ENCODE measurements at regions not wholly inside any gene's neighbourhood (a gene's known extent, or its start where the extent isn't known, plus 50 kb on each side); places are given as distances from the start of the nearest gene placed in this dataset.

DNA sequence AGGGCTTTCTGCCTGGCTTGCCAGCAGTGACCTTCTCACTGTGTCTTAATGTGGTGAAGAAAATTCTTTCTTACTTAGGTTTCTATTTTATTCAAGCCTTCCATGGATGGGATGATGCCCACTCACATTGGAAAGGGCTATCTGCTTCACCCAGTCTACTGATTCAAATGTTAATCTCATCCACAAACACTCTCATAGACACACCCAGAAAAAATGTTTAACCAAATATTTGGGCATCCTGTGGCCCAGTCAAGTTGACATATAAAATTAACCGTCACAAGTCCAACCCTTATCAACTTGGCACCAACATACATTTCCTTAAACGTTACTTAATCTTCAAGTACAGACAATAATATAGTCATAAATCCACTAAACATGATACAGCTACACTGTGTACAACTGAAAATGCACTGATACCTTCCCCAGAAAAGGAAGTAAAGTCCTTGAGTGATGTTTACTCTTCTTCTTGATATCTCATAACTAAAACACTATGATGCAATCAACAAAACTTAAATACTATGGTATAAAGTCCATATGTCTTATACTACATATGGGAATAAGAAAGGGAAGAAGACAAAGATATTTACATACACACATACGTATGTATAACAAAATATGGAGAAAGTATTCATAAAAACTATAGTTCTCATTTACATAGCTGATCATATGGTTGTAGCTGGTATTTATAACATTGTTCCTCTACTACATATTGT lies 394.7 kb upstream of the NOVA1 start:
- ChIA-PET POLR2A (no interaction called here), CTCF (no interaction called here)
- H3K27me3 ChIP-seq (replicated peaks in 2 of 5; ENCODE audit: control insufficient read depth in 4 of 5, insufficient read depth in 5 of 5, low read length in 4 of 5): no peaks in the 10 kb centered on the region
- no peak overlapping the region for H3K27ac ChIP-seq (ENCODE audit: insufficient read depth in 1 of 2, low read depth in 1 of 2, low read length in 2 of 2, poor library complexity in 1 of 2, severe bottlenecking in 2 of 2)
- WGBS (ENCODE audit: insufficient coverage): 62% methylated on average over 2 of the region's 3 CpGs
- H3K4me3 ChIP-seq (ENCODE audit: control insufficient read depth in 1 of 7, extremely low read depth in 1 of 7, insufficient read depth in 4 of 7, low read depth in 2 of 7, low read length in 6 of 7): no peak overlapping the region
- no peaks in the 10 kb centered on the region for H3K9me3 ChIP-seq (ENCODE audit: control extremely low read depth in 1 of 5, control insufficient read depth in 4 of 5, insufficient read depth in 2 of 5, low read depth in 1 of 5, low read length in 4 of 5)
- H3K4me1 ChIP-seq (ENCODE audit: control extremely low read depth in 1 of 4, control insufficient read depth in 4 of 4, insufficient read depth in 4 of 4, low read length in 3 of 4): no peaks in the 10 kb centered on the region
- no peaks in the 10 kb centered on the region for H3K36me3 ChIP-seq (ENCODE audit: control insufficient read depth in 4 of 4, insufficient read depth in 4 of 4, low read length in 3 of 4)
- no peak for DNase-seq

GRCh38 chr14:26993556-26993955 lies 395.7 kb upstream of the NOVA1 start:
- ChIA-PET CTCF (no interaction called here), POLR2A (no interaction called here)
- 70% methylated on average over 1 of the region's 2 CpGs for WGBS (ENCODE audit: insufficient coverage)
- H3K27ac ChIP-seq (ENCODE audit: insufficient read depth in 1 of 2, low read depth in 1 of 2, low read length in 2 of 2, poor library complexity in 1 of 2, severe bottlenecking in 2 of 2): no peak overlapping the region
- H3K4me1 ChIP-seq (ENCODE audit: control extremely low read depth in 1 of 4, control insufficient read depth in 4 of 4, insufficient read depth in 4 of 4, low read length in 3 of 4): no peaks in the 10 kb centered on the region
- no peaks in the 10 kb centered on the region for H3K36me3 ChIP-seq (ENCODE audit: control insufficient read depth in 4 of 4, insufficient read depth in 4 of 4, low read length in 3 of 4)
- DNase-seq: no peak
- no peak overlapping the region for H3K4me3 ChIP-seq (ENCODE audit: control insufficient read depth in 1 of 7, extremely low read depth in 1 of 7, insufficient read depth in 4 of 7, low read depth in 2 of 7, low read length in 6 of 7)
- H3K9me3 ChIP-seq (ENCODE audit: control extremely low read depth in 1 of 5, control insufficient read depth in 4 of 5, insufficient read depth in 2 of 5, low read depth in 1 of 5, low read length in 4 of 5): no peaks in the 10 kb centered on the region
- H3K27me3 ChIP-seq (replicated peaks in 2 of 5; ENCODE audit: control insufficient read depth in 4 of 5, insufficient read depth in 5 of 5, low read length in 4 of 5): no peaks in the 10 kb centered on the region

- Histone ChIP-seq H3K4me1 (ENCODE audit: control extremely low read depth in 1 of 4, control insufficient read depth in 4 of 4, insufficient read depth in 4 of 4, low read length in 3 of 4) (no peaks in the 10 kb centered on the region), H3K9me3 (ENCODE audit: control extremely low read depth in 1 of 5, control insufficient read depth in 4 of 5, insufficient read depth in 2 of 5, low read depth in 1 of 5, low read length in 4 of 5) (no peaks in the 10 kb centered on the region), H3K36me3 (ENCODE audit: control insufficient read depth in 4 of 4, insufficient read depth in 4 of 4, low read length in 3 of 4) (no peaks in the 10 kb centered on the region), H3K27me3 (replicated peaks in 2 of 5; ENCODE audit: control insufficient read depth in 4 of 5, insufficient read depth in 5 of 5, low read length in 4 of 5) (no peaks in the 10 kb centered on the region), H3K27ac (ENCODE audit: insufficient read depth in 1 of 2, low read depth in 1 of 2, low read length in 2 of 2, poor library complexity in 1 of 2, severe bottlenecking in 2 of 2) (no peak overlapping the region), H3K4me3 (ENCODE audit: control insufficient read depth in 1 of 7, extremely low read depth in 1 of 7, insufficient read depth in 4 of 7, low read depth in 2 of 7, low read length in 6 of 7) (no peak overlapping the region)
- ChIA-PET POLR2A (no interaction called here), CTCF (no interaction called here)
- DNase-seq: no peak
These were observed 397.5 kb upstream of the NOVA1 start for GRCh38 chr14:26995301-26995700.

DNA sequence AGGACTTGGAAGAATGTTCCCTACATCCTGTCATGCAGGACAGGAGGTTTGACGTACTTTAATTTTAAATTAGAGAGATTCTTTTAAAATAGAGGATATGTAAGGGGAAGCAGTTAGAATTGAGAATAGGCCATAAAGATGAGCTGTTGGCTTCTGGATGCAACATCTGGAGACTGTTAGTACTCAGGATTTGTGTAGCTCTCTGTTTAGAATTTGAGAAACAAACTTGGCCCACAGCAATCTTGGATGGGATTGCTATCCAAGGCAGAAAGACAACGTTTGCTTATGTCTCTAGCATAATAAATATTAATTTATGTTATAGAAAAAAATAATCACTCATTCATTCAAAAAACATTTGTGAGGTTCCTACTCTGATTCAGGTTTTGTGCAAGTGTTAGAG lies 398.4 kb upstream of the NOVA1 start:
- no peaks in the 10 kb centered on the region for H3K9me3 ChIP-seq (ENCODE audit: control extremely low read depth in 1 of 5, control insufficient read depth in 4 of 5, insufficient read depth in 2 of 5, low read depth in 1 of 5, low read length in 4 of 5)
- CTCF ChIA-PET: no interaction called here
- DNase-seq: no peak
- no peaks in the 10 kb centered on the region for H3K36me3 ChIP-seq (ENCODE audit: control insufficient read depth in 4 of 4, insufficient read depth in 4 of 4, low read length in 3 of 4)
- WGBS (ENCODE audit: insufficient coverage): 71% methylated on average over 1 of the region's 2 CpGs
- no peaks in the 10 kb centered on the region for H3K27me3 ChIP-seq (replicated peaks in 2 of 5; ENCODE audit: control insufficient read depth in 4 of 5, insufficient read depth in 5 of 5, low read length in 4 of 5)
- POLR2A ChIA-PET: no interaction called here
- H3K27ac ChIP-seq (ENCODE audit: insufficient read depth in 1 of 2, low read depth in 1 of 2, low read length in 2 of 2, poor library complexity in 1 of 2, severe bottlenecking in 2 of 2): no peak overlapping the region
- no peaks in the 10 kb centered on the region for H3K4me1 ChIP-seq (ENCODE audit: control extremely low read depth in 1 of 4, control insufficient read depth in 4 of 4, insufficient read depth in 4 of 4, low read length in 3 of 4)
- H3K4me3 ChIP-seq (ENCODE audit: control insufficient read depth in 1 of 7, extremely low read depth in 1 of 7, insufficient read depth in 4 of 7, low read depth in 2 of 7, low read length in 6 of 7): no peak overlapping the region

GRCh38 chr14:27002179-27002578 lies 404.3 kb upstream of the NOVA1 start:
- Histone ChIP-seq H3K4me3 (ENCODE audit: control insufficient read depth in 1 of 7, extremely low read depth in 1 of 7, insufficient read depth in 4 of 7, low read depth in 2 of 7, low read length in 6 of 7) (no peak overlapping the region), H3K9me3 (ENCODE audit: control extremely low read depth in 1 of 5, control insufficient read depth in 4 of 5, insufficient read depth in 2 of 5, low read depth in 1 of 5, low read length in 4 of 5) (no peaks in the 10 kb centered on the region), H3K27ac (ENCODE audit: insufficient read depth in 1 of 2, low read depth in 1 of 2, low read length in 2 of 2, poor library complexity in 1 of 2, severe bottlenecking in 2 of 2) (no peak overlapping the region), H3K27me3 (replicated peaks in 2 of 5; ENCODE audit: control insufficient read depth in 4 of 5, insufficient read depth in 5 of 5, low read length in 4 of 5) (no peaks in the 10 kb centered on the region), H3K4me1 (ENCODE audit: control extremely low read depth in 1 of 4, control insufficient read depth in 4 of 4, insufficient read depth in 4 of 4, low read length in 3 of 4) (no peaks in the 10 kb centered on the region), H3K36me3 (ENCODE audit: control insufficient read depth in 4 of 4, insufficient read depth in 4 of 4, low read length in 3 of 4) (no peaks in the 10 kb centered on the region)
- CTCF ChIA-PET: no interaction called here
- WGBS (ENCODE audit: insufficient coverage): no CpG with 5 or more reads among the region's 2 CpGs
- DNase-seq: no peak
- POLR2A ChIA-PET: no interaction called here

GRCh38 chr14:27006570-27006969 lies 408.7 kb upstream of the NOVA1 start:
- ChIA-PET CTCF (no interaction called here), POLR2A (no interaction called here)
- no peaks in the 10 kb centered on the region for H3K9me3 ChIP-seq (ENCODE audit: control extremely low read depth in 1 of 5, control insufficient read depth in 4 of 5, insufficient read depth in 2 of 5, low read depth in 1 of 5, low read length in 4 of 5)
- WGBS (ENCODE audit: insufficient coverage): no CpG with 5 or more reads among the region's 1 CpG
- H3K4me3 ChIP-seq (ENCODE audit: control insufficient read depth in 1 of 7, extremely low read depth in 1 of 7, insufficient read depth in 4 of 7, low read depth in 2 of 7, low read length in 6 of 7): no peak overlapping the region
- H3K4me1 ChIP-seq (ENCODE audit: control extremely low read depth in 1 of 4, control insufficient read depth in 4 of 4, insufficient read depth in 4 of 4, low read length in 3 of 4): no peaks in the 10 kb centered on the region
- DNase-seq: no peak
- no peaks in the 10 kb centered on the region for H3K36me3 ChIP-seq (ENCODE audit: control insufficient read depth in 4 of 4, insufficient read depth in 4 of 4, low read length in 3 of 4)
- H3K27me3 ChIP-seq (replicated peaks in 2 of 5; ENCODE audit: control insufficient read depth in 4 of 5, insufficient read depth in 5 of 5, low read length in 4 of 5): no peaks in the 10 kb centered on the region
- no peak overlapping the region for H3K27ac ChIP-seq (ENCODE audit: insufficient read depth in 1 of 2, low read depth in 1 of 2, low read length in 2 of 2, poor library complexity in 1 of 2, severe bottlenecking in 2 of 2)

DNA sequence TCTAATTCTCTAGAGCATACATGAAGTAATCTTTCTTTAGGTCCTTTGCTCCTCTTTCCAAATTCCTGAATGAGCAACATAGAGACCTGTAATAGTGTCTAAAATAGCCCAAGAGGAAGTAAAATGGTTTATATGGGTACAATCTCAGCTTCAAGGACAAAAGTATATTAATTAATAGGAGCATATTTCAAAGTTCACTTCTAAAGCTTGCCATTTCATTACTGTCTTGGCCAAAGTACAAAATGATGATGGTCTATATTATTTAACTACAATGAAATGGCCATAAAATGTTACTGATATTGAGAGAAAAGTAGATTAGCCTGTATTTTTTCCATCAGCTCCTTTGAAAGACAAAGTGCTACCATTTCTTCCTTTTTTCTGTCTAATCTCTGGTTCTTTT lies 410.4 kb upstream of the NOVA1 start:
- no peak overlapping the region for H3K4me3 ChIP-seq (ENCODE audit: control insufficient read depth in 1 of 7, extremely low read depth in 1 of 7, insufficient read depth in 4 of 7, low read depth in 2 of 7, low read length in 6 of 7)
- CTCF ChIA-PET: no interaction called here
- POLR2A ChIA-PET: no interaction called here

More for the DNA sequence above, 410.4 kb upstream of the NOVA1 start:
- Histone ChIP-seq H3K27me3 (replicated peaks in 2 of 5; ENCODE audit: control insufficient read depth in 4 of 5, insufficient read depth in 5 of 5, low read length in 4 of 5) (no peaks in the 10 kb centered on the region), H3K27ac (ENCODE audit: insufficient read depth in 1 of 2, low read depth in 1 of 2, low read length in 2 of 2, poor library complexity in 1 of 2, severe bottlenecking in 2 of 2) (no peak overlapping the region), H3K4me1 (ENCODE audit: control extremely low read depth in 1 of 4, control insufficient read depth in 4 of 4, insufficient read depth in 4 of 4, low read length in 3 of 4) (no peaks in the 10 kb centered on the region), H3K36me3 (ENCODE audit: control insufficient read depth in 4 of 4, insufficient read depth in 4 of 4, low read length in 3 of 4) (no peaks in the 10 kb centered on the region), H3K9me3 (ENCODE audit: control extremely low read depth in 1 of 5, control insufficient read depth in 4 of 5, insufficient read depth in 2 of 5, low read depth in 1 of 5, low read length in 4 of 5) (no peaks in the 10 kb centered on the region)
- no peak for DNase-seq
